ENCODE measurements at regions not wholly inside any gene's neighbourhood (a gene's known extent, or its start where the extent isn't known, plus 50 kb on each side); places are given as distances from the start of the nearest gene placed in this dataset.

GRCh38 chr9:117938086-117938485 lies 233.9 kb downstream of the TLR4 start:
- no peaks in the 10 kb centered on the region for H3K36me3 Mint-ChIP-seq (ENCODE audit: low read depth)
- H2AFZ ChIP-seq, result no peak overlapping the region
- H3K27me3 Mint-ChIP-seq (ENCODE audit: insufficient read depth, low read depth, poor library complexity), result no peaks in the 10 kb centered on the region

GRCh38 chr9:117938896-117939295 lies 234.7 kb downstream of the TLR4 start:
- H3K4me3 Mint-ChIP-seq, result no peak overlapping the region
- Histone ChIP-seq H3K27me3 (ENCODE audit: insufficient read depth) (no peaks in the 10 kb centered on the region), H3K4me3 (no peak overlapping the region), H3K79me2 (replicated peaks; ENCODE audit: insufficient read depth) (no peaks in the 10 kb centered on the region), H3K4me2 (no peak overlapping the region), H3K36me3 (ENCODE audit: insufficient read depth) (no peaks in the 10 kb centered on the region), H3F3A (replicated peaks; ENCODE audit: low read depth) (no peaks in the 10 kb centered on the region), H4K20me1 (replicated peaks; ENCODE audit: insufficient read depth) (no peaks in the 10 kb centered on the region), H3K4me1 (ENCODE audit: insufficient read depth) (no peaks in the 10 kb centered on the region), H3K27ac (ENCODE audit: low read depth) (no peak overlapping the region), H3K9me2 (ENCODE audit: insufficient read depth) (no peaks in the 10 kb centered on the region), H2AFZ (no peak overlapping the region)
- peaks cover 55% of the 10 kb centered on the region for H3K9me3 Mint-ChIP-seq
- ATAC-seq (no peak), DNase-seq (ENCODE audit: low spot score) (no peak)
- no peak overlapping the region for H3K27ac Mint-ChIP-seq
- H3K27me3 Mint-ChIP-seq (ENCODE audit: insufficient read depth, low read depth, poor library complexity), result no peaks in the 10 kb centered on the region
- peaks cover 1% of the 10 kb centered on the region; the same call in 1 of the 3 replicates for H3K4me1 Mint-ChIP-seq
- no peaks in the 10 kb centered on the region for H3K36me3 Mint-ChIP-seq (ENCODE audit: low read depth)
- TF ChIP-seq ETS1 (IDR thresholded peaks at IDR 0.05) (no peak), NANOG (IDR thresholded peaks at IDR 0.05; ENCODE audit: borderline replicate concordance) (no peak), STAT1 (IDR thresholded peaks at IDR 0.05; ENCODE audit: unreplicated experiment) (no peak), EZH2phosphoT487 (IDR thresholded peaks at IDR 0.05; ENCODE audit: unreplicated experiment) (no peak), ZNF331 (CRISPR knock-in tag; IDR thresholded peaks at IDR 0.05; ENCODE audit: low read depth) (no peak), CTCF (conservative IDR thresholded peaks at IDR 0.05; ENCODE audit: low read depth in 2 of 2) (no peak), ZNF114 (CRISPR knock-in tag; IDR thresholded peaks at IDR 0.05) (no peak), ZNF462 (CRISPR knock-in tag; IDR thresholded peaks at IDR 0.05) (no peak), CREB1 (CRISPR knock-in tag; IDR thresholded peaks at IDR 0.05; ENCODE audit: low read depth) (no peak)

More at GRCh38 chr9:117938086-117938485, 233.9 kb downstream of the TLR4 start:
- 0 out of 2 replicates have a peak, but pooled peaks cover 3% of the 10 kb centered on the region for H3K9me2 ChIP-seq (ENCODE audit: insufficient read depth)
- no peak for DNase-seq (ENCODE audit: low spot score)
- H3K4me3 Mint-ChIP-seq, result no peak overlapping the region
- H3K4me1 Mint-ChIP-seq, result no peaks in the 10 kb centered on the region
- H3K27ac Mint-ChIP-seq, result no peak overlapping the region
- no peak for TF ChIP-seq ETS1 (IDR thresholded peaks at IDR 0.05)
- H3K79me2 ChIP-seq (replicated peaks; ENCODE audit: insufficient read depth), result no peaks in the 10 kb centered on the region
- H3K9me3 Mint-ChIP-seq, result peaks cover 56% of the 10 kb centered on the region
- no peaks in the 10 kb centered on the region for H3F3A ChIP-seq (replicated peaks; ENCODE audit: low read depth)
- H3K4me2 ChIP-seq, result no peak overlapping the region
- no peak overlapping the region for H3K4me3 ChIP-seq
- ATAC-seq, result no peak
- H3K36me3 ChIP-seq (ENCODE audit: insufficient read depth), result no peaks in the 10 kb centered on the region
- H4K20me1 ChIP-seq (replicated peaks; ENCODE audit: insufficient read depth), result no peaks in the 10 kb centered on the region
- no peaks in the 10 kb centered on the region for H3K27me3 ChIP-seq (ENCODE audit: insufficient read depth)
- no peak overlapping the region for H3K27ac ChIP-seq (ENCODE audit: low read depth)
- no peaks in the 10 kb centered on the region for H3K4me1 ChIP-seq (ENCODE audit: insufficient read depth)

All from GM23338 (cell line).